Activated CD8-positive, alpha-beta memory T cell treated with anti-CD3 and anti-CD28 coated beads for 24 hours (primary cell): ENCODE measurements at regions not wholly inside any gene's neighbourhood (a gene's known extent, or its start where the extent isn't known, plus 50 kb on each side); places are given as distances from the start of the nearest gene placed in this dataset.
A peak's percentile ranks its signal among the peaks of the same experiment; 100 is the strongest.
"Not testable (repeated sequence)": the region's sequence is repeated elsewhere in the genome, so short reads cannot be mapped to it uniquely, and the experiment has no call there.

Source experiments
- DNase-seq: peaks from one replicate; pipeline ENCODE4 v3.0.0-alpha.2; 2020

GRCh38 chr3:127520993-127521392, 69.5 kb downstream of the TPRA1 start:
- no peak for DNase-seq

GRCh38 chr3:127518456-127519081, 72.0 kb downstream of the TPRA1 start:
- DNase-seq: no peak

GRCh38 chr3:127512256-127512655, 78.3 kb downstream of the TPRA1 start:
- no peak for DNase-seq

GRCh38 chr3:127501177-127501576, 89.4 kb downstream of the TPRA1 start:
- DNase-seq: no peak

GRCh38 chr3:127497676-127498075, 92.9 kb downstream of the TPRA1 start:
- no peak for DNase-seq

GRCh38 chr3:127497166-127497565, 93.4 kb downstream of the TPRA1 start:
- no peak for DNase-seq

- no peak for DNase-seq
Observed at GRCh38 chr3:127495821-127496655, 94.5 kb downstream of the TPRA1 start.

GRCh38 chr3:127493924-127494646, 96.4 kb downstream of the TPRA1 start:
- DNase-seq: no peak

GRCh38 chr3:127492426-127492825, 98.1 kb downstream of the TPRA1 start:
- no peak for DNase-seq

- no peak for DNase-seq
Observed at GRCh38 chr3:127491909-127492308, 98.6 kb downstream of the TPRA1 start.

- DNase-seq: peak; percentile 30
Observed at GRCh38 chr3:127491323-127491722, 99.2 kb downstream of the TPRA1 start.

GRCh38 chr3:127491024-127491305, 99.6 kb downstream of the TPRA1 start:
- DNase-seq: not testable (repeated sequence)

- peak; percentile 35 for DNase-seq
Observed at GRCh38 chr3:127490271-127491023, 100.1 kb downstream of the TPRA1 start.

- DNase-seq: peak; percentile 28
Observed at GRCh38 chr3:127489357-127489756, 101.2 kb downstream of the TPRA1 start.

GRCh38 chr3:127488740-127489139, 101.8 kb downstream of the TPRA1 start:
- DNase-seq: no peak

GRCh38 chr3:127488141-127488672, 102.3 kb downstream of the TPRA1 start:
- peak; percentile 46 for DNase-seq

GRCh38 chr3:127487196-127487595, 103.3 kb downstream of the TPRA1 start:
- peak; percentile 30 for DNase-seq

- peak; percentile 38 for DNase-seq
Observed at GRCh38 chr3:127486321-127486944, 104.1 kb downstream of the TPRA1 start.

- DNase-seq: peak; percentile 55
Observed at GRCh38 chr3:127485396-127486170, 105.0 kb downstream of the TPRA1 start.

GRCh38 chr3:127484601-127485388, 105.7 kb downstream of the TPRA1 start:
- DNase-seq: peak; percentile 57
